ENCODE measurements at regions not wholly inside any gene's neighbourhood (a gene's known extent, or its start where the extent isn't known, plus 50 kb on each side); places are given as distances from the start of the nearest gene placed in this dataset.

DNA sequence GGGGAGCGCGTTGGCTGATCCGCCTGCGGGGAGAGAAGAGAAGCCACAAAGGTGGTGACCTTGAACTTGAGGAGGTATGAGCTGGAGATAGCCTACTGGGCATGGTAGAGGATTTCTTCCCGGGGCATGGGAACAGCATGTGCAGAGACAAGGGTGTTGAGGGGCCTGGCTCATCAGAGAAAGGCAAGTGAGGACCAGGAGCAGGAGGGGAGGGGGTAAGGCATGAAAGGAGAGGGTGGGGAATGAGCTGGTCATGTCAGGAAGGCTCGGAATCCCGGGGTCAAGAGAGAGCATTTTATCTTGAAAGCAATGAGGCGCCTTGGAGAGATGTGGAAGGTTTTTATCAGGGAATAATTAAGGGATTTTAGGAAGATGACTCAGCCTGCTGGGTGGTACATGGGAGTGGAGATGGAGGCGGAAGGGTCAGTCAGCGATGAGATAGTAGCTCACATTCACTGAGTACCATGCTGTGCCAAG lies 121.1 kb downstream of the LHX2 start:
- TF ChIP-seq, protein P1, sequence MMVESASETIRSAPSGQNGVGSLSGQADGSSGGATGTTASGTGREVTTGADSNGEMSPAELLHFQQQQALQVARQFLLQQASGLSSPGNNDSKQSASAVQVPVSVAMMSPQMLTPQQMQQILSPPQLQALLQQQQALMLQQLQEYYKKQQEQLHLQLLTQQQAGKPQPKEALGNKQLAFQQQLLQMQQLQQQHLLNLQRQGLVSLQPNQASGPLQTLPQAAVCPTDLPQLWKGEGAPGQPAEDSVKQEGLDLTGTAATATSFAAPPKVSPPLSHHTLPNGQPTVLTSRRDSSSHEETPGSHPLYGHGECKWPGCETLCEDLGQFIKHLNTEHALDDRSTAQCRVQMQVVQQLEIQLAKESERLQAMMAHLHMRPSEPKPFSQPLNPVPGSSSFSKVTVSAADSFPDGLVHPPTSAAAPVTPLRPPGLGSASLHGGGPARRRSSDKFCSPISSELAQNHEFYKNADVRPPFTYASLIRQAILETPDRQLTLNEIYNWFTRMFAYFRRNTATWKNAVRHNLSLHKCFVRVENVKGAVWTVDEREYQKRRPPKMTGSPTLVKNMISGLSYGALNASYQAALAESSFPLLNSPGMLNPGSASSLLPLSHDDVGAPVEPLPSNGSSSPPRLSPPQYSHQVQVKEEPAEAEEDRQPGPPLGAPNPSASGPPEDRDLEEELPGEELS (CRISPR knock-in tag; IDR thresholded peaks at IDR 0.05): no peak
- no peak for TF ChIP-seq NR3C1 (CRISPR knock-in tag; conservative IDR thresholded peaks at IDR 0.05; ENCODE audit: low read depth)
